K562 (cell line): ENCODE measurements at regions not wholly inside any gene's neighbourhood (a gene's known extent, or its start where the extent isn't known, plus 50 kb on each side); places are given as distances from the start of the nearest gene placed in this dataset.
"Not testable (repeated sequence)": the region's sequence is repeated elsewhere in the genome, so short reads cannot be mapped to it uniquely, and the experiment has no call there.

Source experiments
- ATAC-seq: fragments of 200-7000 bp; cut with Tn5 transposase; 3 replicates; pipeline ENCODE4 v1.9.1; 2020; ENCODE audit warnings: moderate library complexity
- BruUV-seq: library from RNA; stranded (reverse); fragments of 400-500 nt; replicated peaks from 2 replicates; lab custom pipeline; 2021; lab: Mats Ljungman, UMichigan
- CTCF ChIA-PET: fragments of 300-600 bp; formaldehyde crosslinking; extraction: SDS; loops from one replicate; lab custom pipeline; 2021; ENCODE audit warnings: low intra/inter-chr PET ratio; lab: Yijun Ruan, JAX
- POLR2A ChIA-PET: fragments of 300-600, 350-650 bp; sonication (Branson Sonifier 250); formaldehyde crosslinking; extraction: SDS; loops from one replicate; lab custom pipeline; 2021; ENCODE audit warnings: antibody characterized with exemption, inconsistent platforms; lab: Yijun Ruan, JAX
- DNase-seq, 4 experiments: peaks; one replicate each; pipeline versions ENCODE4 v3.0.0 to v3.0.0-alpha.2; 2011 to 2018; ENCODE audit warnings: low spot score in 3 of 4, mixed read lengths in 3 of 4; ENCODE audit errors: extremely low read depth in 1 of 4
- FAIRE-seq: peaks from 2 replicates; lab custom pipeline; 2011; peaks lifted over from hg19 to GRCh38; lab: Jason Lieb, UNC
- H2AFZ ChIP-seq: 2 replicates; pipeline ENCODE4 v1.6.0; 2011; ENCODE audit warnings: low read depth, low read length, control low read depth, inconsistent platforms
- H3K27ac ChIP-seq: fragments of 200-600 bp; 3 replicates; pipeline ENCODE4 v1.8.0; 2011; ENCODE audit warnings: low read depth, mild to moderate bottlenecking, control low read depth, inconsistent platforms, low read length, moderate library complexity, mixed read lengths; ENCODE audit errors: extremely low read depth
- H3K27me3 ChIP-seq, 2 experiments: fragments of 300-600 bp in 1 of 2; 2 replicates in 1 of 2; 3 replicates in 1 of 2; pipeline versions ENCODE4 v1.6.0 to v1.8.0; 2011; ENCODE audit warnings: inconsistent platforms in 2 of 2, low read length in 2 of 2, mild to moderate bottlenecking in 1 of 2, mixed read lengths in 1 of 2, moderate library complexity in 1 of 2; ENCODE audit not compliant: control insufficient read depth in 2 of 2, insufficient read depth in 2 of 2
- H3K36me3 ChIP-seq: fragments of 300-600 bp; 3 replicates; pipeline ENCODE4 v1.8.0; 2011; ENCODE audit warnings: mild to moderate bottlenecking, low read length, inconsistent platforms; ENCODE audit not compliant: control insufficient read depth, insufficient read depth
- H3K4me1 ChIP-seq, 2 experiments: fragments of 200-600 bp in 1 of 2; replicated peaks in 1 of 2; 2 replicates in 1 of 2; 3 replicates in 1 of 2; pipeline versions ENCODE4 v1.5.1 to v1.8.0; 2011; ENCODE audit warnings: inconsistent platforms in 2 of 2, low read length in 2 of 2, mild to moderate bottlenecking in 1 of 2, mixed read lengths in 1 of 2, moderate library complexity in 1 of 2; ENCODE audit not compliant: control insufficient read depth in 2 of 2, insufficient read depth in 2 of 2
- H3K4me2 ChIP-seq: 2 replicates; pipeline ENCODE4 v1.6.1; 2011; ENCODE audit warnings: low read length, control low read depth, inconsistent platforms, mixed read lengths; ENCODE audit not compliant: insufficient read depth
- H3K4me3 ChIP-seq: fragments of 200-600 bp; sonication (generic), shearing (Covaris generic); 2 replicates; pipeline ENCODE4 v1.5.1; 2016; ENCODE audit warnings: control low read depth, inconsistent platforms
- H3K79me2 ChIP-seq: fragments of 200-600 bp; 3 replicates; pipeline ENCODE4 v1.8.0; 2011; ENCODE audit warnings: low read length, inconsistent platforms; ENCODE audit not compliant: control insufficient read depth, insufficient read depth
- H3K9ac ChIP-seq, 2 experiments: 2 replicates each; pipeline versions ENCODE4 v1.6.0 to v1.6.1; 2011; ENCODE audit warnings: low read depth in 2 of 2, low read length in 2 of 2, control low read depth in 1 of 2, inconsistent platforms in 1 of 2, mild to moderate bottlenecking in 1 of 2, mixed read lengths in 1 of 2; ENCODE audit not compliant: insufficient read depth in 1 of 2
- H3K9me1 ChIP-seq: one replicate; pipeline ENCODE4 v1.6.0; 2011; ENCODE audit warnings: inconsistent platforms, mild to moderate bottlenecking, low read length, moderate library complexity; ENCODE audit not compliant: control insufficient read depth, insufficient read depth
- H3K9me3 ChIP-seq: replicated peaks from 2 replicates; pipeline ENCODE4 v1.5.1; 2011; ENCODE audit warnings: low read depth, low read length, inconsistent platforms; ENCODE audit not compliant: control insufficient read depth, insufficient read depth
- H4K20me1 ChIP-seq: replicated peaks from 2 replicates; pipeline ENCODE4 v1.6.1; 2011; ENCODE audit warnings: low read length, inconsistent platforms, mixed read lengths; ENCODE audit not compliant: control insufficient read depth, insufficient read depth
- FOXO4 ChIP-seq: fragments of 450-650 bp; formaldehyde crosslinking; IDR thresholded peaks from 2 replicates; pipeline ENCODE4 v1.4.0; 2020; ENCODE audit warnings: mild to moderate bottlenecking, moderate library complexity
- MAFG ChIP-seq: fragments of 450-650 bp; conservative IDR thresholded peaks from 2 replicates; pipeline ENCODE4 v1.6.1; 2016; ENCODE audit warnings: missing genetic modification characterization, missing compliant biosample characterization
- NUFIP1 ChIP-seq: fragments of 450-650 bp; IDR thresholded peaks from 2 replicates; pipeline ENCODE4 v1.6.1; 2018; ENCODE audit not compliant: partially characterized antibody
- POLR2B ChIP-seq: fragments of 450-650 bp; IDR thresholded peaks from 2 replicates; pipeline ENCODE4 v1.6.1; 2018; ENCODE audit warnings: low read depth; ENCODE audit not compliant: partially characterized antibody
- RBM17 ChIP-seq: fragments of 200-400 bp; formaldehyde crosslinking; IDR thresholded peaks from 2 replicates; pipeline ENCODE4 v1.6.1; 2017; ENCODE audit warnings: low read depth, mild to moderate bottlenecking, low read length, borderline replicate concordance
- TSHZ1 ChIP-seq: fragments of 250-450 bp; sonication (Bioruptor Pico); IDR thresholded peaks from 2 replicates; pipeline ENCODE4 v1.4.0; 2020; ENCODE audit warnings: mild to moderate bottlenecking, moderate library complexity
- ZNF507 ChIP-seq: conservative IDR thresholded peaks from 2 replicates; pipeline ENCODE4 v1.6.1; 2017; ENCODE audit warnings: missing genetic modification characterization, missing compliant biosample characterization
- WGBS: fragments of 100-300 bp; shearing (Covaris generic); methylation state at CpG from one replicate; pipeline ENCODE4 v1.1.6; 2016; ENCODE audit warnings: low coverage, mixed read lengths; ENCODE audit not compliant: insufficient coverage; ENCODE audit errors: missing lambda C conversion rate; 5-methylcytosine and 5-hydroxymethylcytosine counted together
- in situ Hi-C: fragments of 300-500 bp; cut with MboI; formaldehyde crosslinking; loops from 4 replicates; pipeline ENCODE4 v1.15.0; 2018; ENCODE audit warnings: inconsistent platforms, mixed read lengths
- intact Hi-C: fragments of 100-400 bp; cut with micrococcal nuclease; formaldehyde crosslinking; loops from 2 replicates; pipeline ENCODE4 v1.14.2; 2022
- TF ChIP-seq, protein P1 (sequence below), 2 experiments: fragments of 450-650 bp; IDR thresholded peaks; 2 replicates each; pipeline ENCODE4 v1.6.1; 2016; ENCODE audit warnings: mild to moderate bottlenecking in 2 of 2, borderline replicate concordance in 1 of 2, low read depth in 1 of 2, moderate library complexity in 1 of 2

- TF ChIP-seq, protein P1, sequence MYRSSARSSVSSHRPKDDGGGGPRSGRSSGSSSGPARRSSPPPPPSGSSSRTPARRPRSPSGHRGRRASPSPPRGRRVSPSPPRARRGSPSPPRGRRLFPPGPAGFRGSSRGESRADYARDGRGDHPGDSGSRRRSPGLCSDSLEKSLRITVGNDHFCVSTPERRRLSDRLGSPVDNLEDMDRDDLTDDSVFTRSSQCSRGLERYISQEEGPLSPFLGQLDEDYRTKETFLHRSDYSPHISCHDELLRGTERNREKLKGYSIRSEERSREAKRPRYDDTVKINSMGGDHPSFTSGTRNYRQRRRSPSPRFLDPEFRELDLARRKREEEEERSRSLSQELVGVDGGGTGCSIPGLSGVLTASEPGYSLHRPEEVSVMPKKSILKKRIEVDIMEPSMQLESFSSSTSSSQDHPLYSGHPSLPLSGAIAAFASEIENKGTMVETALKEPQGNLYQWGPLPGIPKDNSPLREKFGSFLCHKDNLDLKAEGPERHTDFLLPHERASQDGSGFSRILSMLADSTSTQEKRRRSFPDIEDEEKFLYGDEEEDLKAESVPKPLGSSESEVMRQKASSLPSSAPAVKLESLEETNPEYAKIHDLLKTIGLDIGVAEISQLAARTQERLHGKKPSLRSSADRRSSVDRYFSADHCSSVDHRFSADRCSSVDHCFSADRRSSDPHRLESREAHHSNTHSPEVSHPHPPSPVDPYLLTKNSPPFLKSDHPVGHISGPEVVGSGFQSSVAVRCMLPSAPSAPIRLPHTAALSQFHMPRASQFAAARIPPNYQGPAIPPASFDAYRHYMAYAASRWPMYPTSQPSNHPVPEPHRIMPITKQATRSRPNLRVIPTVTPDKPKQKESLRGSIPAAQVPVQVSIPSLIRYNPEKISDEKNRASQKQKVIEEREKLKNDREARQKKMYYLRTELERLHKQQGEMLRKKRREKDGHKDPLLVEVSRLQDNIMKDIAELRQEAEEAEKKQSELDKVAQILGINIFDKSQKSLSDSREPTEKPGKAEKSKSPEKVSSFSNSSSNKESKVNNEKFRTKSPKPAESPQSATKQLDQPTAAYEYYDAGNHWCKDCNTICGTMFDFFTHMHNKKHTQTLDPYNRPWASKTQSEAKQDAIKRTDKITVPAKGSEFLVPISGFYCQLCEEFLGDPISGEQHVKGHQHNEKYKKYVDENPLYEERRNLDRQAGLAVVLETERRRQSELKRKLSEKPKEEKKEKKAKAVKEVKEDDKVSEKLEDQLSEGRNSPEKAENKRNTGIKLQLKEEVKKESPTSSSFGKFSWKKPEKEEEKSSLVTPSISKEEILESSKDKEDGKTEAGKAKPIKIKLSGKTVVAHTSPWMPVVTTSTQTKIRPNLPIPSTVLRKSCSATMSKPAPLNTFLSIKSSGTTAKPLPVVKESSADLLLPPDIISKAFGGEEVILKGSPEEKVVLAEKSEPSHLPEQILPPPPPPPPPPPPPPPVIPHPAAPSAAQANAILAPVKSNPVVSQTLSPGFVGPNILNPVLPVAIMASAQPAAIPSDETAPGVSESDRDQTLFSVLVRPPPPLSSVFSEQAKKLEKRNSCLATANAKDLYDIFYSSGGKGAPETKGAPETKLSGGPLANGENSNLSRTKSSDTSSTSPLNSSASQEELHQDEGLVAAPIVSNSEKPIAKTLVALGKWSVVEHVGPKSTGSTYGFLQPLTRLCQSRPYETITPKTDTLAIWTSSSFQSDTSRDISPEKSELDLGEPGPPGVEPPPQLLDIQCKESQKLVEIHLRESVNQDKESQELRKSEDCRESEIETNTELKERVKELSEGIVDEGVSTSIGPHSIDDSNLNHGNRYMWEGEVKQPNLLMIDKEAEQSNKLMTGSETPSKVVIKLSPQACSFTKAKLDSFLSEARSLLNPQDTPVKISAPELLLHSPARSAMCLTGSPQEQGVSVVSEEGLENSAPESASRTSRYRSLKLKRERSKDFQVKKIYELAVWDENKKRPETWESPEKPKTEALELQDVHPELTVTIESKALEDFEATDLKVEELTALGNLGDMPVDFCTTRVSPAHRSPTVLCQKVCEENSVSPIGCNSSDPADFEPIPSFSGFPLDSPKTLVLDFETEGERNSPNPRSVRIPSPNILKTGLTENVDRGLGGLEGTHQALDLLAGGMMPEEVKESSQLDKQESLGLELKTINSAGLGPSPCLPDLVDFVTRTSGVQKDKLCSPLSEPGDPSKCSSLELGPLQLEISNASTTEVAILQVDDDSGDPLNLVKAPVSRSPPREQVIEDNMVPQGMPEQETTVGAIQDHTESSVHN (IDR thresholded peaks at IDR 0.05; ENCODE audit: borderline replicate concordance in 1 of 2, low read depth in 1 of 2): no peak
- TF ChIP-seq NUFIP1 (no peak), FOXO4 (CRISPR knock-in tag) (no peak), TSHZ1 (CRISPR knock-in tag) (no peak), MAFG (tag) (no peak), ZNF507 (tag) (no peak), POLR2B (no peak), RBM17 (no peak)
Observed at GRCh38 chr2:16235747-16236146, 295.4 kb downstream of the MYCN start (continued).

DNA sequence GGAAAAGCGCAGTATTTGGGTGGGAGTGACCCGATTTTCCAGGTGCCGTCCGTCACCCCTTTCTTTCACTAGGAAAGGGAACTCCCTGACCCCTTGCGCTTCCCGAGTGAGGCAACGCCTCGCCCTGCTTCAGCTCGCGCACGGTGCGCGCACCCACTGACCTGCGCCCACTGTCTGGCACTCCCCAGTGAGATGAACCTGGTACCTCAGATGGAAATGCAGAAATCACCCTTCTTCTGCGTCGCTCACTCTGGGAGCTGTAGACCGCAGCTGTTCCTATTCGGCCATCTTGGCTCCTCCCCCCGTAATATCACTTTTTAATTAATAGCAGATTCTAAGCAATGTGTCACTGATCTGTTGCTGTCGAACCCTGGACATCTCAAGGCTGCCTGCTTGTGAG, 294.9 kb downstream of the MYCN start:
- intact Hi-C loops, H3K4me2 ChIP-seq, H2AFZ ChIP-seq, H4K20me1 ChIP-seq, H3K9me1 ChIP-seq, H3K79me2 ChIP-seq, H3K36me3 ChIP-seq, POLR2A ChIA-PET, CTCF ChIA-PET, H3K27ac ChIP-seq, ATAC-seq, H3K9me3 ChIP-seq, FAIRE-seq, H3K4me1 ChIP-seq, DNase-seq, in situ Hi-C loops, H3K27me3 ChIP-seq, BruUV-seq, H3K9ac ChIP-seq, H3K4me3 ChIP-seq: not testable (repeated sequence)
- 6% methylated on average over 6 of the region's 20 CpGs for WGBS
